ENCODE measurements at regions not wholly inside any gene's neighbourhood (a gene's known extent, or its start where the extent isn't known, plus 50 kb on each side); places are given as distances from the start of the nearest gene placed in this dataset.

DNA sequence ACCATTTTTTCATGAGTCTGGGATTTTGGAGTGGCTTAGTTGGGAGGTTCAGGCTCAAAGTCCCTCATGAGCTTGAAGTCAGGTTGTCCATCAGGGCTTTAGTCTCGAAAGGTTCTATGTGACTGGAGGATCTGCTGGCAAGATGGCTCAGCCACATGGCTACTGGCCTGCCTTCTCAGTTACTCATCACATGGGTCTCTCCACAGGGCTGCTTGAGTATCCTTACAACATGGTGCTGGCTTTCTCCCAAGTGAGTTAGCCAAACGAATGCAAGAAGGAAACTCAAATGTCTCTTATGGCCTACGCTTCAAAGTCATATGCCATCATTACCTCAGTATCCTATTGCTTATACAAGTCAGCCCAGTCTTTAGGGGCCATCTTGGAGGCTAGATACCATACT, 106.3 kb upstream of the VCX3B start:
- Histone ChIP-seq H3K4me3 (no peak overlapping the region), H3K9me3 (no peaks in the 10 kb centered on the region), H3K4me1 (no peaks in the 10 kb centered on the region), H3K36me3 (no peaks in the 10 kb centered on the region), H3K27ac (no peak overlapping the region), H3K27me3 (no peaks in the 10 kb centered on the region)
- TF ChIP-seq POLR2A (IDR thresholded peaks at IDR 0.05) (no peak), POLR2AphosphoS5 (IDR thresholded peaks at IDR 0.05) (no peak), CTCF (IDR thresholded peaks at IDR 0.05) (no peak)
- 71 to 100% methylated on average over 1 to 3 of the region's 3 CpGs for WGBS, 2 donors (ENCODE audit: low coverage in 1 of 2)
- ATAC-seq, result no peak

GRCh38 chrX:8364369-8365141, 100.1 kb upstream of the VCX3B start:
- no peak for ATAC-seq
- Histone ChIP-seq H3K4me1 (no peaks in the 10 kb centered on the region), H3K9me3 (no peaks in the 10 kb centered on the region), H3K27me3 (no peaks in the 10 kb centered on the region), H3K27ac (no peak overlapping the region), H3K36me3 (no peaks in the 10 kb centered on the region), H3K4me3 (no peak overlapping the region)
- TF ChIP-seq EP300 (IDR thresholded peaks at IDR 0.05) (no peak), CTCF (IDR thresholded peaks at IDR 0.05) (peak in 2 of 4 experiments; percentile 12 to 51)
- 45 to 80% methylated on average over 7 to 8 of the region's 13 CpGs for WGBS, 2 donors (ENCODE audit: low coverage in 1 of 2)

GRCh38 chrX:8366481-8366880, 98.1 kb upstream of the VCX3B start:
- no peaks in the 10 kb centered on the region for H3K36me3 ChIP-seq
- no peak overlapping the region for H3K27ac ChIP-seq
- no peak for ATAC-seq
- no peaks in the 10 kb centered on the region for H3K4me1 ChIP-seq
- no peak overlapping the region for H3K4me3 ChIP-seq
- no peaks in the 10 kb centered on the region for H3K27me3 ChIP-seq
- 20 to 50% methylated on average over 2 of the region's 2 CpGs for WGBS, 2 donors (ENCODE audit: low coverage in 1 of 2)
- no peak for TF ChIP-seq POLR2AphosphoS5 (IDR thresholded peaks at IDR 0.05)
- TF ChIP-seq EP300 (IDR thresholded peaks at IDR 0.05), result no peak
- no peak for TF ChIP-seq POLR2A (IDR thresholded peaks at IDR 0.05)
- no peak for TF ChIP-seq CTCF (IDR thresholded peaks at IDR 0.05)
- H3K9me3 ChIP-seq, result no peaks in the 10 kb centered on the region

DNA sequence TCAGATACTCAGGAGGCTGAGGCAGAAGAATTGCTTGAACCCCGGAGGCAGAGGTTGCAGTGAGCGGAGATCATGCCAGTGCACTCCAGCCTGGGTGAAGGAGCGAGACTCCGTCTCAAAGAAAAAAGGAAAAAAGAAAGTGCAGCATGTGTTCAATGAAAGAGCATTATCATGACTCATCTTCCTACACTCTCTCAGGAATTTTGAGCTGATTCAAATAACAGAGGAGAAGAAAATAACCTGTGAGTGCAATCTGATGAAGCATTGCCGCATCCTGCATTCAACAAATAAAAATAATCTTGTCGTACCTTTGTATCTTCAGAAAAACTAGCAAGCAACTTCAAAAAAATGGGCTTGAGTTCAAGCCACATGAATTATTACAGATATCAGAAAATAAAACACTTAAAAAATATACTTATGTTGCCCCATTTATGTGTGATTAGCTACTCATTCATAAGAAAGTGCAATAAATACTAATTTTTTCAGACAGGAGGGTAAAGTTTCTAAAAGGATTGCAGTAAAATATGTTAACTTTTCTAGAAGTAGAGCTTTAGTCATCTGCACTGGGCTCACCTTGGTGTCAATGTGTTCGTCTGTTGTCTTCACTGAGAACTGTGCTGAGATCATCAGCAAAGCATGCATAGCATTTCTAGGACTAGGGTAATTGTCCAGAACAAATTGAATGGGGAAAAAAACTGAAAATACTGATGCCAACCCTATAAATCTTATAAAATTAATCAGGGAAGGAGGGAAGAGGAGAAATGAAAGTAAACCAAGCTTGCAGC, 90.4 kb upstream of the VCX3B start:
- Histone ChIP-seq H3K9me3 (no peaks in the 10 kb centered on the region), H3K4me1 (no peaks in the 10 kb centered on the region), H3K36me3 (no peaks in the 10 kb centered on the region), H3K27me3 (no peaks in the 10 kb centered on the region), H3K4me3 (no peak overlapping the region), H3K27ac (no peak overlapping the region)
- WGBS, 2 donors (ENCODE audit: low coverage in 1 of 2), result 80 to 86% methylated on average over 5 to 6 of the region's 7 CpGs
- no peak for TF ChIP-seq POLR2AphosphoS5 (IDR thresholded peaks at IDR 0.05)
- TF ChIP-seq POLR2A (IDR thresholded peaks at IDR 0.05), result no peak
- ATAC-seq, result no peak

- no peak for TF ChIP-seq POLR2AphosphoS5 (IDR thresholded peaks at IDR 0.05)
- no peaks in the 10 kb centered on the region for H3K27me3 ChIP-seq
- H3K4me1 ChIP-seq, result no peaks in the 10 kb centered on the region
- no peak overlapping the region for H3K27ac ChIP-seq
- no peak overlapping the region for H3K4me3 ChIP-seq
- ATAC-seq, result no peak
- H3K36me3 ChIP-seq, result no peaks in the 10 kb centered on the region
- WGBS, 2 donors (ENCODE audit: low coverage in 1 of 2), result 50 to 64% methylated on average over 1 of the region's 1 CpG
- H3K9me3 ChIP-seq, result no peaks in the 10 kb centered on the region
Observed at GRCh38 chrX:8377041-8377440, 87.6 kb upstream of the VCX3B start.

- no peaks in the 10 kb centered on the region for H3K4me1 ChIP-seq
- no peak for TF ChIP-seq POLR2AphosphoS5 (IDR thresholded peaks at IDR 0.05)
- no peak for TF ChIP-seq POLR2A (IDR thresholded peaks at IDR 0.05)
- TF ChIP-seq EP300 (IDR thresholded peaks at IDR 0.05), result no peak
- no peak for TF ChIP-seq CTCF (IDR thresholded peaks at IDR 0.05)
- no peaks in the 10 kb centered on the region for H3K36me3 ChIP-seq
- WGBS, 2 donors (ENCODE audit: low coverage in 1 of 2), result 31 to 56% methylated on average over 2 of the region's 2 CpGs
- no peak overlapping the region for H3K4me3 ChIP-seq
- H3K9me3 ChIP-seq, result no peaks in the 10 kb centered on the region
- no peaks in the 10 kb centered on the region for H3K27me3 ChIP-seq
- H3K27ac ChIP-seq, result no peak overlapping the region
- no peak for ATAC-seq
Observed at GRCh38 chrX:8390771-8391170, 73.9 kb upstream of the VCX3B start.

All from gastroesophageal sphincter (tissue), 4 donors.